PFSK-1 (cell line): ENCODE measurements at regions not wholly inside any gene's neighbourhood (a gene's known extent, or its start where the extent isn't known, plus 50 kb on each side); places are given as distances from the start of the nearest gene placed in this dataset.

Experiments used
- POLR2AphosphoS5 ChIP-seq: IDR thresholded peaks from 2 replicates; pipeline ENCODE4 v1.6.1; 2012; ENCODE audit warnings: low read depth, mild to moderate bottlenecking, control low read depth, low read length, moderate library complexity
- SIN3A ChIP-seq: IDR thresholded peaks from 2 replicates; pipeline ENCODE4 v1.6.1; 2012; ENCODE audit warnings: mild to moderate bottlenecking, low read length, moderate library complexity, borderline replicate concordance; ENCODE audit not compliant: insufficient read depth

DNA sequence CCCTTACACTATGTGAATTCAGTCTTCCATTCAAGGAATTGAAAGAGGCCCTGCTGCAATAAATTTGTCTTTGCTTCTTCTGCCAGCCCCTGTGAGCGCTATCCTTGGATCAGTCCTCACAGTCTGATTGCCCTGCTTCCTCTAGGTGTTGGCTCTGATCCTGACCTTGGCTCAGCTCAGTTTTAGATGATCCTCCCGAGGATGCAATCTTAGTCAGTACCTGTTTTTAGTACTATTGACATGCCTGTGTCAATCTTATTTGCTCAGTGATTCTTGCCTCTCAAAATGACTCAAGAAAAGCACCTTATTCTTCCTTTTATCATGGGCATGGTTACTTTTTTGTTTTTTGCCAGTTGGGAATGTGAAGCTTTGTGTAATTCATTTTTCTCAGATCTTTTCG lies 101.4 kb upstream of the KCNK1 start:
- TF ChIP-seq POLR2AphosphoS5 = no peak
- TF ChIP-seq SIN3A = no peak
